ENCODE measurements at regions not wholly inside any gene's neighbourhood (a gene's known extent, or its start where the extent isn't known, plus 50 kb on each side); places are given as distances from the start of the nearest gene placed in this dataset.

DNA sequence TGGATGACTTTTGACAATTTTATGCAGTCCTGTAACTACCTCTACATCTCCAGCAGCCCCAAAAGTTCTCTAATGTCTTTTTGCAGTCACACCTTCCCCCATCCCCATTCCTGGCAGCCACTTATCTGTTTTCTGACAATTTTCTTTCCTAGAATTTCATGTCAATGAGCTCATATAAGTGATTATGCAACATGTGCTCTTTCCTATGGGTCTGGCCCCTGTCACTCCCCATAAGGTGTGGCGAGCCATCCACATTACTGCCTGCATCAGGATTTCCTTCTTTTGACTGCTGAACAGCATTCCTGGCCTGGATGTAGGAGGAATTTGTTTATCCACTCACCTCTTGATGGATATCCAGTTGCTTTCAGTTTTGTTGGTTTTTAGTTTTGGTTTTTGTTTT, 146.7 kb upstream of the MGMT start:
- peaks cover 8% of the 10 kb centered on the region for H3K27me3 Mint-ChIP-seq (ENCODE audit: low read depth)
- H3K27ac Mint-ChIP-seq = no peak overlapping the region
- peaks cover 30% of the 10 kb centered on the region for H3K9me3 Mint-ChIP-seq
- no peak for TF ChIP-seq CTCF (IDR thresholded peaks at IDR 0.05; ENCODE audit: unreplicated experiment in 3 of 3)
- H3K4me3 Mint-ChIP-seq = no peak overlapping the region
- H3K4me1 Mint-ChIP-seq = peaks cover 17% of the 10 kb centered on the region
- peaks cover 10% of the 10 kb centered on the region for H3K36me3 Mint-ChIP-seq (ENCODE audit: low read depth)

DNA sequence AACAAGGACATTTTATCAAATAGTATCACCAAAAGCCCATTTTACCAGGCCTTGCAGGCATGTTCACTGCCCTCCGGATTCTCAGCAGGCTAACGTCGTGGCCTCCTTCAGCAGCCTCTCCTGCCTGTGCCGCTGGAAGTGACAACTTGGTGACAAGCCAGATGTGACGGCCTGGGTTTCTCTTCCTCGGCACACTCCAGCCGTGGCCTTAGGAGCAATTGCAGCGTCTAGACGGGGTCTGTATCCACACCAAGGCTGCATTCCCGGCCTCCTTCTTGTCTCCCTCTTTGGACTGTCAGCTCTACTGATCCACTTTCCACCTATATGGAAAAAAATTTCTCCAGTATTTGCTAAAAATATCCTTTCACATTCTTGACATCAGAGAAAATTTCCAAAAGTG, 145.3 kb upstream of the MGMT start:
- H3K27me3 Mint-ChIP-seq (ENCODE audit: low read depth) = peaks cover 11% of the 10 kb centered on the region
- peaks cover 21% of the 10 kb centered on the region for H3K9me3 Mint-ChIP-seq
- peaks cover 17% of the 10 kb centered on the region for H3K4me1 Mint-ChIP-seq
- TF ChIP-seq CTCF (IDR thresholded peaks at IDR 0.05; ENCODE audit: unreplicated experiment in 3 of 3) = no peak
- no peak overlapping the region for H3K4me3 Mint-ChIP-seq
- no peak overlapping the region for H3K27ac Mint-ChIP-seq
- peaks cover 6% of the 10 kb centered on the region for H3K36me3 Mint-ChIP-seq (ENCODE audit: low read depth)

GRCh38 chr10:129322933-129323820, 143.9 kb upstream of the MGMT start:
- H3K27ac Mint-ChIP-seq = peak overlapping the region; percentile 14 to 63 (median 15)
- TF ChIP-seq CTCF (IDR thresholded peaks at IDR 0.05; ENCODE audit: unreplicated experiment in 3 of 3) = no peak
- peaks cover 6% of the 10 kb centered on the region for H3K36me3 Mint-ChIP-seq (ENCODE audit: low read depth)
- H3K27me3 Mint-ChIP-seq (ENCODE audit: low read depth) = peaks cover 15% of the 10 kb centered on the region
- H3K4me3 Mint-ChIP-seq = peak overlapping the region in 1 of 3 experiments; percentile 47
- peaks cover 18% of the 10 kb centered on the region for H3K9me3 Mint-ChIP-seq
- peaks cover 17% of the 10 kb centered on the region for H3K4me1 Mint-ChIP-seq

GRCh38 chr10:129323879-129324278, 143.2 kb upstream of the MGMT start:
- Mint-ChIP-seq H3K36me3 (ENCODE audit: low read depth) (peaks cover 3% of the 10 kb centered on the region), H3K4me3 (peak overlapping the region in 1 of 3 experiments; percentile 47), H3K27ac (peak overlapping the region in 1 of 3 experiments; percentile 14), H3K4me1 (peaks cover 17% of the 10 kb centered on the region), H3K27me3 (ENCODE audit: low read depth) (peaks cover 16% of the 10 kb centered on the region), H3K9me3 (peaks cover 13% of the 10 kb centered on the region)
- TF ChIP-seq CTCF (IDR thresholded peaks at IDR 0.05; ENCODE audit: unreplicated experiment in 3 of 3) = no peak

GRCh38 chr10:129325893-129326292, 141.1 kb upstream of the MGMT start:
- Mint-ChIP-seq H3K27me3 (ENCODE audit: low read depth) (peaks cover 34% of the 10 kb centered on the region), H3K27ac (no peak overlapping the region), H3K9me3 (peaks cover under 1% of the 10 kb centered on the region), H3K4me1 (peaks cover 27% of the 10 kb centered on the region), H3K4me3 (no peak overlapping the region), H3K36me3 (ENCODE audit: low read depth) (no peaks in the 10 kb centered on the region)
- TF ChIP-seq CTCF (IDR thresholded peaks at IDR 0.05; ENCODE audit: unreplicated experiment in 3 of 3) = no peak

DNA sequence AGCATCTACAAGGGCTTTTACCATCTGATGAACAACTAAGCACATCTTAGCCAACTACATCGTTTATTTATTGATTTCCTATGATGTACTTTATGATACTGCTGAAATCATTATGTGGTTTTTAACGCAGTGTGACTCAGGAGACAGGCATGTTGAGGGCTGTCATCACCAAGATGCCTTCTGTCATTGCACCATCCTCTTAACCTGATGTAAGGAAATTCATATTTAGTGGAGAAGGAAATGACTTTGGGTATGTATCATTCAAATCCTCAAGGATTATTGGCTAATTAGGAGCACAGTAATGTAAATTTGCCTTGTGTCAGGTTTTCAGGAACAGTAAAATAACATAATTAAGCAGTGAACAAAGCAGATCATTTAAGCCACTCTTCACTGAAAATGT, 138.5 kb upstream of the MGMT start:
- Mint-ChIP-seq H3K27me3 (ENCODE audit: low read depth) (peaks cover 45% of the 10 kb centered on the region), H3K36me3 (ENCODE audit: low read depth) (no peaks in the 10 kb centered on the region), H3K4me3 (no peak overlapping the region), H3K27ac (no peak overlapping the region), H3K4me1 (peaks cover 24% of the 10 kb centered on the region), H3K9me3 (no peaks in the 10 kb centered on the region)
- TF ChIP-seq CTCF (IDR thresholded peaks at IDR 0.05; ENCODE audit: unreplicated experiment in 3 of 3) = no peak
